ENCODE measurements at regions not wholly inside any gene's neighbourhood (a gene's known extent, or its start where the extent isn't known, plus 50 kb on each side); places are given as distances from the start of the nearest gene placed in this dataset.
"Not testable (repeated sequence)": the region's sequence is repeated elsewhere in the genome, so short reads cannot be mapped to it uniquely, and the experiment has no call there.

- peak; percentile 70 for DNase-seq
Observed at GRCh38 chr3:163361357-163361878, 1716.9 kb downstream of the SI start.

GRCh38 chr3:163347944-163348343 is 1730.4 kb downstream of the SI start:
- DNase-seq, result no peak

- DNase-seq, result peak; percentile 17
Observed at GRCh38 chr3:163335429-163335828, 1742.9 kb downstream of the SI start.

- peak; percentile 31 for DNase-seq
Observed at GRCh38 chr3:163328680-163329079, 1749.6 kb downstream of the SI start.

- no peak for DNase-seq
Observed at GRCh38 chr3:163327086-163327485, 1751.2 kb downstream of the SI start.

GRCh38 chr3:163315786-163316185 is 1762.5 kb downstream of the SI start:
- no peak for DNase-seq

- no peak for DNase-seq
Observed at GRCh38 chr3:163306405-163306804, 1771.9 kb downstream of the SI start.

- no peak for DNase-seq
Observed at GRCh38 chr3:163273694-163274093, 1777.1 kb downstream of the OTOL1 start.

GRCh38 chr3:163266731-163267130 is 1770.1 kb downstream of the OTOL1 start:
- DNase-seq, result no peak

- DNase-seq, result no peak
Observed at GRCh38 chr3:163261618-163262017, 1765.0 kb downstream of the OTOL1 start.

- no peak for DNase-seq
Observed at GRCh38 chr3:163261056-163261455, 1764.4 kb downstream of the OTOL1 start.

GRCh38 chr3:163218336-163218735 is 1721.7 kb downstream of the OTOL1 start:
- no peak for DNase-seq

GRCh38 chr3:163213838-163214237 is 1717.2 kb downstream of the OTOL1 start:
- no peak for DNase-seq

- DNase-seq, result no peak
Observed at GRCh38 chr3:163196815-163197374, 1700.3 kb downstream of the OTOL1 start.

GRCh38 chr3:163196245-163196644 is 1699.6 kb downstream of the OTOL1 start:
- no peak for DNase-seq

- DNase-seq, result no peak
Observed at GRCh38 chr3:163185721-163186350, 1689.2 kb downstream of the OTOL1 start.

GRCh38 chr3:163175970-163176369 is 1679.4 kb downstream of the OTOL1 start:
- DNase-seq, result no peak

- DNase-seq, result not testable (repeated sequence)
Observed at GRCh38 chr3:163172513-163172912, 1675.9 kb downstream of the OTOL1 start.

GRCh38 chr3:163166197-163166596 is 1669.6 kb downstream of the OTOL1 start:
- no peak for DNase-seq

- DNase-seq, result no peak
Observed at GRCh38 chr3:163159306-163159705, 1662.7 kb downstream of the OTOL1 start.

- peak; percentile 14 for DNase-seq
Observed at GRCh38 chr3:163139600-163139999, 1643.0 kb downstream of the OTOL1 start.

GRCh38 chr3:163138258-163138657 is 1641.7 kb downstream of the OTOL1 start:
- no peak for DNase-seq

- DNase-seq, result peak; percentile 1
Observed at GRCh38 chr3:163132111-163132510, 1635.5 kb downstream of the OTOL1 start.

- no peak for DNase-seq
Observed at GRCh38 chr3:163129287-163129686, 1632.7 kb downstream of the OTOL1 start.

GRCh38 chr3:163126115-163126514 is 1629.5 kb downstream of the OTOL1 start:
- no peak for DNase-seq
